A549 (cell line): ENCODE measurements at regions not wholly inside any gene's neighbourhood (a gene's known extent, or its start where the extent isn't known, plus 50 kb on each side); places are given as distances from the start of the nearest gene placed in this dataset.

Source experiments
- ATAC-seq, 2 experiments: fragments of 200-7000 bp in 1 of 2; fragments of >200 bp in 1 of 2; cut with Nextera tagmentation in 1 of 2; cut with Tn5 transposase in 1 of 2; 3 replicates each; pipeline versions ENCODE4 v1.8.0 to v1.9.1; 2018 to 2020; ENCODE audit warnings: mild to moderate bottlenecking in 1 of 2, moderate library complexity in 1 of 2
- CTCF ChIA-PET: fragments of 300-600 bp; sonication (Branson Sonifier 250); formaldehyde crosslinking; extraction: SDS; loops from one replicate; lab custom pipeline; 2021; ENCODE audit warnings: antibody characterized with exemption, inconsistent platforms; lab: Yijun Ruan, JAX
- POLR2A ChIA-PET: fragments of 350-600 bp; formaldehyde crosslinking; extraction: SDS; loops from one replicate; lab custom pipeline; 2021; ENCODE audit warnings: antibody characterized with exemption, inconsistent platforms; lab: Yijun Ruan, JAX
- DNase-seq, 2 experiments: peaks; one replicate each; pipeline versions ENCODE4 v3.0.0 to v3.0.0-alpha.2; 2011 to 2016; ENCODE audit warnings: low read depth in 1 of 2, low spot score in 1 of 2
- FAIRE-seq: peaks from 2 replicates; lab custom pipeline; 2011; peaks lifted over from hg19 to GRCh38; lab: Jason Lieb, UNC
- H3K27ac ChIP-seq, 2 experiments: fragments of >200 bp; sonication (Bioruptor Twin); formaldehyde crosslinking; 3 replicates each; pipeline ENCODE4 v1.5.1; 2016 to 2017
- H3K4me1 ChIP-seq: fragments of >200 bp; sonication (Bioruptor Twin); formaldehyde crosslinking; 3 replicates; pipeline ENCODE4 v1.6.1; 2016
- H3K4me2 ChIP-seq: fragments of >200 bp; sonication (Bioruptor Twin); formaldehyde crosslinking; 3 replicates; pipeline ENCODE4 v1.6.1; 2016
- H3K4me3 ChIP-seq: fragments of >200 bp; sonication (Bioruptor Twin); formaldehyde crosslinking; 3 replicates; pipeline ENCODE4 v1.5.1; 2016
- H3K9me3 ChIP-seq: fragments of >200 bp; sonication (Bioruptor Twin); formaldehyde crosslinking; 3 replicates; pipeline ENCODE4 v1.6.1; 2016
- BCL3 ChIP-seq: fragments of >200 bp; sonication (Bioruptor Twin); formaldehyde crosslinking; IDR thresholded peaks from 3 replicates; pipeline ENCODE4 v1.6.1; 2016
- CHD2 ChIP-seq: fragments of 150-350 bp; IDR thresholded peaks from 2 replicates; pipeline ENCODE4 v1.6.1; 2014; ENCODE audit warnings: low read length; ENCODE audit not compliant: partially characterized antibody
- ESRRA ChIP-seq: fragments of 150-350 bp; IDR thresholded peaks from 2 replicates; pipeline ENCODE4 v1.6.1; 2014; ENCODE audit warnings: mild to moderate bottlenecking, low read length, borderline replicate concordance
- FOSL2 ChIP-seq, 2 experiments: fragments of 450-650 bp in 1 of 2; fragments of >200 bp in 1 of 2; sonication (Bioruptor Twin) in 1 of 2; formaldehyde crosslinking; IDR thresholded peaks; 2 replicates each; pipeline versions ENCODE4 v1.5.0 to v1.6.1; 2016 to 2020; ENCODE audit warnings: mild to moderate bottlenecking in 1 of 2, moderate library complexity in 1 of 2
- HDAC2 ChIP-seq: fragments of 200-600 bp; sonication (generic); IDR thresholded peaks from 2 replicates; pipeline ENCODE4 v1.6.1; 2016
- HES2 ChIP-seq: fragments of >200 bp; sonication (Bioruptor Twin); formaldehyde crosslinking; IDR thresholded peaks from 2 replicates; pipeline ENCODE4 v1.6.1; 2016
- HOXA7 ChIP-seq: fragments of 250-450 bp; sonication (Bioruptor Pico); IDR thresholded peaks from 2 replicates; pipeline ENCODE4 v1.5.0; 2020; ENCODE audit warnings: mild to moderate bottlenecking, moderate library complexity
- HOXB5 ChIP-seq: fragments of 250-450 bp; sonication (Bioruptor Pico); IDR thresholded peaks from 2 replicates; pipeline ENCODE4 v1.5.0; 2020; ENCODE audit warnings: mild to moderate bottlenecking, moderate library complexity
- JUNB ChIP-seq: fragments of >200 bp; sonication (Bioruptor Twin); formaldehyde crosslinking; IDR thresholded peaks from 2 replicates; pipeline ENCODE4 v1.6.1; 2016
- MAZ ChIP-seq: fragments of 150-350 bp; IDR thresholded peaks from 2 replicates; pipeline ENCODE4 v1.6.1; 2014; ENCODE audit warnings: antibody characterized with exemption, low read depth, low read length, borderline replicate concordance
- NPAS2 ChIP-seq: fragments of 250-450 bp; sonication (Bioruptor Pico); IDR thresholded peaks from 2 replicates; pipeline ENCODE4 v1.8.0; 2022; ENCODE audit warnings: mild to moderate bottlenecking, moderate library complexity, borderline replicate concordance
- POLR2A ChIP-seq: IDR thresholded peaks from 2 replicates; pipeline ENCODE4 v1.6.1; 2012; ENCODE audit warnings: mild to moderate bottlenecking, low read length
- POLR2AphosphoS2 ChIP-seq: conservative IDR thresholded peaks from 2 replicates; pipeline ENCODE4 v1.6.1; 2012; ENCODE audit warnings: low read length, improper control_type of control experiment, inconsistent platforms
- RAD21 ChIP-seq, 2 experiments: fragments of >200 bp in 1 of 2; sonication (Bioruptor Twin) in 1 of 2; formaldehyde crosslinking in 1 of 2; IDR thresholded peaks in 1 of 2; conservative IDR thresholded peaks in 1 of 2; 2 replicates in 1 of 2; 3 replicates in 1 of 2; pipeline ENCODE4 v1.6.1; 2012 to 2018; ENCODE audit warnings: inconsistent platforms in 1 of 2
- TFCP2L1 ChIP-seq: fragments of 250-450 bp; sonication (Bioruptor Pico); IDR thresholded peaks from 2 replicates; pipeline ENCODE4 v1.5.0; 2021; ENCODE audit warnings: mild to moderate bottlenecking
- ZFP36 ChIP-seq: fragments of 450-650 bp; IDR thresholded peaks from 2 replicates; pipeline ENCODE4 v1.6.1; 2014; ENCODE audit warnings: borderline replicate concordance; ENCODE audit not compliant: partially characterized antibody
- ZNF302 ChIP-seq: fragments of 250-450 bp; sonication (Bioruptor Pico); IDR thresholded peaks from 2 replicates; pipeline ENCODE4 v1.9.0; 2021; ENCODE audit warnings: inconsistent platforms, mild to moderate bottlenecking, moderate library complexity
- ZSCAN20 ChIP-seq: fragments of 250-450 bp; sonication (Bioruptor Pico); IDR thresholded peaks from 2 replicates; pipeline ENCODE4 v1.8.0; 2022; ENCODE audit warnings: mild to moderate bottlenecking, moderate library complexity
- WGBS: methylation state at CpG from one replicate; pipeline ENCODE4 v1.1.6; 2017; ENCODE audit errors: missing lambda C conversion rate; 5-methylcytosine and 5-hydroxymethylcytosine counted together
- TF ChIP-seq, protein P1 (sequence below): fragments of 450-650 bp; IDR thresholded peaks from 2 replicates; pipeline ENCODE4 v1.6.1; 2014; ENCODE audit warnings: antibody characterized with exemption
- TF ChIP-seq, protein P2 (sequence below): fragments of 250-450 bp; sonication (Bioruptor Pico); IDR thresholded peaks from 2 replicates; pipeline ENCODE4 v1.5.0; 2021; ENCODE audit warnings: mild to moderate bottlenecking, moderate library complexity, borderline replicate concordance

- ChIA-PET POLR2A (no interaction called here), CTCF (no interaction called here)
- ATAC-seq (no peak), FAIRE-seq (no peak), DNase-seq (no peak)
- peaks cover 16% of the 10 kb centered on the region; the same call in 2 of the 3 replicates for H3K4me1 ChIP-seq
- H3K4me2 ChIP-seq: no peak overlapping the region
- WGBS: 49% methylated on average over 3 of the region's 3 CpGs
- H3K4me3 ChIP-seq: no peak overlapping the region
- no peaks in the 10 kb centered on the region for H3K9me3 ChIP-seq
- no peak overlapping the region for H3K27ac ChIP-seq
- no peak for TF ChIP-seq NPAS2 (CRISPR knock-in tag)
- TF ChIP-seq ZNF302 (CRISPR knock-in tag): no peak
- TF ChIP-seq MAZ: no peak
- TF ChIP-seq ZFP36: no peak
- no peak for TF ChIP-seq ZSCAN20 (CRISPR knock-in tag)
Measured at GRCh38 chr7:115658223-115658622, 372.3 kb downstream of the TFEC start.

- H3K4me1 ChIP-seq: peaks cover 10% of the 10 kb centered on the region; the same call in 2 of the 3 replicates
- TF ChIP-seq RAD21 (conservative IDR thresholded peaks at IDR 0.05 in 1 of 2, IDR thresholded peaks at IDR 0.05 in 1 of 2) (no peak), HOXB5 (CRISPR knock-in tag) (no peak)
- TF ChIP-seq, protein P1, sequence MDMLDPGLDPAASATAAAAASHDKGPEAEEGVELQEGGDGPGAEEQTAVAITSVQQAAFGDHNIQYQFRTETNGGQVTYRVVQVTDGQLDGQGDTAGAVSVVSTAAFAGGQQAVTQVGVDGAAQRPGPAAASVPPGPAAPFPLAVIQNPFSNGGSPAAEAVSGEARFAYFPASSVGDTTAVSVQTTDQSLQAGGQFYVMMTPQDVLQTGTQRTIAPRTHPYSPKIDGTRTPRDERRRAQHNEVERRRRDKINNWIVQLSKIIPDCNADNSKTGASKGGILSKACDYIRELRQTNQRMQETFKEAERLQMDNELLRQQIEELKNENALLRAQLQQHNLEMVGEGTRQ: no peak
- TF ChIP-seq, all 56 proteins: peak for 0
- H3K4me3 ChIP-seq: no peak overlapping the region
- no peaks in the 10 kb centered on the region for H3K9me3 ChIP-seq
- ATAC-seq (0 out of 6 replicates have a peak, but pooled peaks of 1 of the 2 experiments have one; percentile 54), DNase-seq (no peak), FAIRE-seq (peak; percentile 43)
- CTCF ChIA-PET: no interaction called here
- H3K27ac ChIP-seq: no peak overlapping the region
- peak overlapping the region; percentile 49 for H3K4me2 ChIP-seq
- 29% methylated on average over 2 of the region's 2 CpGs for WGBS
- POLR2A ChIA-PET: no interaction called here
Measured at GRCh38 chr7:115654384-115655214, 376.0 kb downstream of the TFEC start.

- CTCF ChIA-PET: no interaction called here
- H3K4me3 ChIP-seq: no peak overlapping the region
- ATAC-seq: no peak
- POLR2A ChIA-PET: no interaction called here
- no peak overlapping the region for H3K4me2 ChIP-seq
- FAIRE-seq: no peak
- no peak overlapping the region for H3K27ac ChIP-seq
- no peak for DNase-seq
- no peaks in the 10 kb centered on the region for H3K9me3 ChIP-seq
- H3K4me1 ChIP-seq: peaks cover 2% of the 10 kb centered on the region; the same call in 2 of the 3 replicates
- TF ChIP-seq POLR2AphosphoS2: no peak
- TF ChIP-seq TFCP2L1: no peak
- TF ChIP-seq NPAS2 (CRISPR knock-in tag): no peak
- no peak for TF ChIP-seq CHD2
- TF ChIP-seq, protein P2, sequence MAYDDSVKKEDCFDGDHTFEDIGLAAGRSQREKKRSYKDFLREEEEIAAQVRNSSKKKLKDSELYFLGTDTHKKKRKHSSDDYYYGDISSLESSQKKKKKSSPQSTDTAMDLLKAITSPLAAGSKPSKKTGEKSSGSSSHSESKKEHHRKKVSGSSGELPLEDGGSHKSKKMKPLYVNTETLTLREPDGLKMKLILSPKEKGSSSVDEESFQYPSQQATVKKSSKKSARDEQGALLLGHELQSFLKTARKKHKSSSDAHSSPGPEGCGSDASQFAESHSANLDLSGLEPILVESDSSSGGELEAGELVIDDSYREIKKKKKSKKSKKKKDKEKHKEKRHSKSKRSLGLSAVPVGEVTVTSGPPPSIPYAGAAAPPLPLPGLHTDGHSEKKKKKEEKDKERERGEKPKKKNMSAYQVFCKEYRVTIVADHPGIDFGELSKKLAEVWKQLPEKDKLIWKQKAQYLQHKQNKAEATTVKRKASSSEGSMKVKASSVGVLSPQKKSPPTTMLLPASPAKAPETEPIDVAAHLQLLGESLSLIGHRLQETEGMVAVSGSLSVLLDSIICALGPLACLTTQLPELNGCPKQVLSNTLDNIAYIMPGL (CRISPR knock-in tag): no peak
- TF ChIP-seq POLR2A: no peak
- TF ChIP-seq JUNB: no peak
- TF ChIP-seq HDAC2: no peak
- no peak for TF ChIP-seq ESRRA
- no peak for TF ChIP-seq RAD21 (conservative IDR thresholded peaks at IDR 0.05 in 1 of 2, IDR thresholded peaks at IDR 0.05 in 1 of 2)
- no peak for TF ChIP-seq BCL3
- TF ChIP-seq FOSL2 (IDR thresholded peaks at IDR 0.05): no peak
- TF ChIP-seq FOSL2 (CRISPR knock-in tag; IDR thresholded peaks at IDR 0.05): no peak
- no peak for TF ChIP-seq HOXA7
- no peak for TF ChIP-seq MAZ
- TF ChIP-seq HES2: no peak
Measured at GRCh38 chr7:115649429-115649828, 381.1 kb downstream of the TFEC start.
